CD1c-positive myeloid dendritic cell (primary cell): ENCODE measurements at regions not wholly inside any gene's neighbourhood (a gene's known extent, or its start where the extent isn't known, plus 50 kb on each side); places are given as distances from the start of the nearest gene placed in this dataset.
"Not testable (repeated sequence)": the region's sequence is repeated elsewhere in the genome, so short reads cannot be mapped to it uniquely, and the experiment has no call there.

ENCODE experiments used
- DNase-seq: peaks from one replicate; pipeline ENCODE4 v3.0.0-alpha.2; 2016; ENCODE audit errors: extremely low spot score

DNA sequence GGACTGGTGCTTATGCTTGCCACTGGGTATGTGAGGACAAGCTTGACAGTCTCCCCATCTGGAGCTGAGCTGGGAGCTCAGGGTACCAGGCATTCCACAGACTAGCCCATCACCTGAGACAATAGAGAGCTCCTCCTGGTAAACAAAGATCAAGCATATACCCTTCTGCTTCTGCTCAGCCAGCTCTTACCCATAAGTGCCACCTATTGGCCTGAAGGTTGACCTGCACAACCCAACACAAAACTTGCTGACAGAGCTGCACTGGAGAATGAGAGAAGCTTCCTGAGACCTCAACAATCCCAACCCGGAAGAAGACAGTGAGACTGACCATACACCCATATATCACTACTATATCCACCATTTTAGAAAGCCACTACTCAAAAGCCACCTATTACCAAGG, 1049.2 kb upstream of the INTU start:
- DNase-seq: no peak

DNA sequence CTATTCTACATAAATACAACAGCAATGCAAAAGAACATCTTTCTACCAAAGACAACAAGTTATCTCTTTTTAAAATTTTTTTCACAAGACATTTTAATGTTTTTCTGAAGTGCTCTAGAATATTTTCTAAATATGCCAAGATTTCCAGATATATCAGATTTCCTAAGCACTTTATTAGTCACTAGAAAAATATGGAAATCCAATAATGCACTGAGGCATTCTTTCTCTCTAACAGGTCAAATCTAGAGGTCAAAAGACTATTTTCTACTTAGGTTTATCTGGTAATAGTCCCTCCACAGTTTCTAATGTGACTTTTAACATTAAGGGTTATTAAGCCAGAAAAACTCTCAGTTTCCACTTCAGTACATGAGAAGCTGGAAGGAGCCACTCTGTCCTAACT, 1041.2 kb upstream of the INTU start:
- no peak for DNase-seq

GRCh38 chr4:126592088-126592487, 1040.7 kb upstream of the INTU start:
- no peak for DNase-seq

DNA sequence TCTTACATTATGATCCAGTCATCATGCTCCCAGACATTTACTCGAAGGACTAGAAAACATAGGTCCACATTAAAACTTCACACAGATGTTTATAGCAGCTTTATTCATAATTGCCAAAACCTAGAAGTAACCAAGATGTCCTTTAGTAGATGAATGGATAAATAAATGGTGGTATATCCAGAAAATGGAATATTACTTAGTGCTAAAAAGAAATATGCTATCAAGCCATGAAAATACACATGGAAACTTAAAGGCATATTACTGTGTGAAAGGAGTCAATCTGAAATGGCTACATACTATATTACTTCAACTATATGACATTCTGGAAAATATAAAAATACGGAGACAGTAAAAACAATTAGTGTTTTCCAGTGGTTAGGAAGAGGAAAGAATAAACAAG, 1039.1 kb upstream of the INTU start:
- no peak for DNase-seq

- DNase-seq: no peak
Measured at GRCh38 chr4:126595643-126596042, 1037.1 kb upstream of the INTU start.

GRCh38 chr4:126599746-126600145, 1033.0 kb upstream of the INTU start:
- DNase-seq: no peak

- DNase-seq: no peak
Measured at GRCh38 chr4:126603210-126603609, 1029.5 kb upstream of the INTU start.

- no peak for DNase-seq
Measured at GRCh38 chr4:126603825-126604224, 1028.9 kb upstream of the INTU start.

GRCh38 chr4:126604268-126604867, 1028.4 kb upstream of the INTU start:
- DNase-seq: no peak

DNA sequence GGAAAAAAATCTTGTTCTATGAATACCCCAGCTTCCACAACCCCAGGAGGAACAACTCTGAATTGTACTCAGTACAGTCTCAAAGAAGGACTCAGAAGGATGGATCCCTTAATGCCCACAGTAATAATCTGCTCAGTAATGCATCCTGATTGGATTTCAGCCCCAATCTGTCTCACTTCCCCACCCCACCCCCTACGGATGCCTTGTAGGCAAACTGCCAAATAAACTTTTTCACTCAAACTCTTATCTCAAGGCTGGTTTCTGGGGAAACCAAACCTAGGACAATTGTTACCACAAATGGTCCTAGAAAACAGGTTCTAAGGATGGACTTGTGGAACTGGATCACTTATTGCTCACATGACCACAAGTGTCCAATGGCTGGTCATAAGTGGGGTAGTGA, 1021.8 kb upstream of the INTU start:
- DNase-seq: no peak

- DNase-seq: no peak
Measured at GRCh38 chr4:126611900-126612299, 1020.9 kb upstream of the INTU start.

DNA sequence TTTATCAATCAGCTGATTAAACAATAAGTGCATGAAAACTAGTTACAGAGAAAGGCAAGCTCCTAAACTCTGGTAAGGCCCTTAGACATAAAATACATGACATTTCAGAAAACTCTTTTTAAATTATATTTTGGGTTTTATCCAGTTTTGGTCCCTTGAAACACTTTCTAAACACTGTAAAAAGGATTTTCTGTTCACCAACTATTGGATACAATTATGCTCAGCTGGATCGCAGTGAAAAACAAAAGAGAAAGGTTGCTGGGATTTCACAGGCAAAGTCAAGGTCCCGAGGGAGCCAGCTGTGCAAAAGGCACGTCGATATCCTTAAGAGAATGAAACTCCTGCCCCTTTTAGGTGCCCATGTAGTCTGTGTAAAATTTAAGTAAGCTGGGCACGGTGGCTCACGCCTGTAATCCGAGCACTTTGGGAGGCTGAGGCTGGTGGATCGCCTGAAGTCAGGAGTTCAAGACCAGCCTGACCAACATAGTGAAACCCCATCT, 1018.4 kb upstream of the INTU start:
- no peak for DNase-seq

GRCh38 chr4:126616795-126617194, 1016.0 kb upstream of the INTU start:
- DNase-seq: no peak

- no peak for DNase-seq
Measured at GRCh38 chr4:126627255-126627654, 1005.5 kb upstream of the INTU start.

GRCh38 chr4:126628933-126629332, 1003.8 kb upstream of the INTU start:
- DNase-seq: no peak

GRCh38 chr4:126630230-126630629, 1002.5 kb upstream of the INTU start:
- no peak for DNase-seq

DNA sequence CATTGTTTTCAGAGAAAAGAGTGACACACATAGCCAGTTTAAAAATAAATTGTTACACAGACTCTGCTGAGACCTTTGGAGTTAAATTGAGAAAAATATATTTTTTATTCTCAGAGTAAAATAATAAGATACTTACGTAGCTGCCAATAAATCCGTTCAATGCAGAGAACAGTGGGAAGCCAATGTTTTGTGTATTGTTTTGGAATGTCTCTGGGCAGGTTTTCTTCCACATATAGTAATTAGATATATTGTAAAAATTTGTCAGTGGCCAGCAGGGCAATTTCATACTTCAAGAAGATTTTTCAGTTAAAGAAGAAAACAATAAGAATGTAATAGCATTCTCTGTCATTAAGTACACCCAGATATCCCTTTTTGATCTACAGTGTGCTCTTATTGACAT, 999.5 kb upstream of the INTU start:
- no peak for DNase-seq

DNA sequence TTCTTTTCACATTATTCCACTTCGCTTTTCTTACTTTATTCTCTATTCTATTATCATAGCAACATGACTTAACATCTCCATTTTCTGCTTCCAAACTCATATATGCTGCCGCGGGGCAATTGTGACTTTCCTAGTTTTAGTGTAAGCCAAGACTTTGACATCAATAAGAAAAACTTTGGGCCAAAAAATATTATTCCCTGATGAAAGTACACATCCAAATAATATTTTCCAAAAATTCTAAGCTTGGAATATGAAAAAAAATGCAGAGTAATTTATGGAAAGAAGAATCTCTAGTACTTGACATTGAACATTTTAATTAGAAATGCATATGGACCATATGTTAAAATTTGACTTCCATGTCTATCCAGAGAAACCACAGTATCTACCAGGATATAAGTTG, 995.1 kb upstream of the INTU start:
- no peak for DNase-seq

- no peak for DNase-seq
Measured at GRCh38 chr4:126647320-126647719, 985.4 kb upstream of the INTU start.

DNA sequence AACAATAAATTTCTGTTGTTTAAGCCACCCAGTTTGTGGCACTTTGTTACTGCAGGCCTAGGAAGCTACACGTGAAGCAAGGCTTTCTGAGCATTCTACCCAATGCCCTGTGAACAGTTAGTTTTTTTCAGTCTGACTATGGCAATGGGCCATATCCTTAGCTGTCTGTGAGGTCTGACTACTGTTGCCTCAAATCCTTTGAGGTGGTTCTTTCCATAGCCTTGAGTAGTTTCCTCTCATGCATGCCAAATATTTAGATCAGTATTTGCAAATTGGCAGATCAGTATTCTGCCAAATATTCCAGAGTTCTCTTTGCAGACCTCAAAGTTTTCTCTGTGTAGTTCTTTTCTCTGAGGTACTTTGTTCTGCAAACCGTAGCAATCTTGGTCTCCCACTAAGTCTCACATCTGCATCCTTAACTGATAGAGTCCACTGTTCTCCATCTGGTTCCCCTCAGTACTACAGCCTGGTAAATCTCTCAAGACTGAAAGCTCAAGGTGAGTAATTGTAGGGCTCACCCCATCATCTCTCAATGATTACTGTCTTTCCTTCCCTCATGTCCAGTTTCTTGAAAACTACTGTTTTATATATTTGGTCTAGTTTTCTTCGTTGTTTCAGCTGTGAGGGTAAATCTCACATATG, 984.9 kb upstream of the INTU start:
- no peak for DNase-seq

- DNase-seq: no peak
Measured at GRCh38 chr4:126658411-126658810, 974.3 kb upstream of the INTU start.

GRCh38 chr4:126661194-126661593, 971.6 kb upstream of the INTU start:
- DNase-seq: no peak

DNA sequence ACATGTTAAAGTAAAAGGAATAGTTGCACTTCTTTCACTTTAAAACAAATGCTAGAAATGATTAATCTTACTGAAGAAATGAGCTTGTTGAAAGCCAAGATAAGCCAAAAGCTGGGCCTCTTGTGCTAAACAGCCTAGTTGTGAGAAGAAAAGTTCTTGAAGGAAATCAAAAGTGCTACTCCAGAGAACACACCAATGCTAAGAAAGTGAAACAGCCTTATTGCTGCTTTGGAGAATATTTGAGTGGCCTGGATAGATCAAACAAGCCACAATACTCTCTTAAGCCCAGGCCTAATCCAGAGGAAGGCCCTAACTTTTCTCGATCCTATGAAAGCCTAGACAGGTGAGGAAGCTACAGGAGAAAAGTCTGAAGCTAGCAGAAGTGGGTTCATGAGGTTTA, 967.9 kb upstream of the INTU start:
- no peak for DNase-seq

- DNase-seq: not testable (repeated sequence)
Measured at GRCh38 chr4:126670038-126670437, 962.7 kb upstream of the INTU start.
